HepG2 (cell line): ENCODE measurements at regions not wholly inside any gene's neighbourhood (a gene's known extent, or its start where the extent isn't known, plus 50 kb on each side); places are given as distances from the start of the nearest gene placed in this dataset.

Experiments used
- ATAC-seq: fragments of 200-7000 bp; cut with Tn5 transposase; 3 replicates; pipeline ENCODE4 v1.9.1; 2020; ENCODE audit warnings: mild to moderate bottlenecking, moderate library complexity
- BruUV-seq: library from RNA; stranded (reverse); fragments of 400-500 nt; replicated peaks from 2 replicates; lab custom pipeline; 2021; lab: Mats Ljungman, UMichigan
- CTCF ChIA-PET: fragments of 300-600 bp; formaldehyde crosslinking; extraction: SDS; loops from one replicate; lab custom pipeline; 2021; ENCODE audit warnings: low total read pairs, inconsistent platforms, low intra/inter-chr PET ratio; lab: Yijun Ruan, JAX
- POLR2A ChIA-PET: fragments of 350-600 bp; sonication (Branson Sonifier 250); formaldehyde crosslinking; loops from one replicate; lab custom pipeline; 2020; ENCODE audit warnings: antibody characterized with exemption, inconsistent platforms; lab: Yijun Ruan, JAX
- DNase-seq: peaks from one replicate; pipeline ENCODE4 v3.0.0-alpha.2; 2015; ENCODE audit warnings: low spot score
- FAIRE-seq: peaks from 3 replicates; lab custom pipeline; 2011; peaks lifted over from hg19 to GRCh38; lab: Jason Lieb, UNC
- H2AFZ ChIP-seq: one replicate; pipeline ENCODE4 v1.6.1; 2011; ENCODE audit warnings: low read length, inconsistent platforms
- H3K27ac ChIP-seq: fragments of 300-600 bp; 3 replicates; pipeline ENCODE4 v1.8.0; 2011; ENCODE audit warnings: mixed run types, mild to moderate bottlenecking, mixed read lengths, low read length, inconsistent platforms; ENCODE audit not compliant: insufficient read depth; ENCODE audit errors: extremely low read length
- H3K27me3 ChIP-seq, 2 experiments: fragments of 200-600 bp in 1 of 2; 2 replicates in 1 of 2; 3 replicates in 1 of 2; pipeline versions ENCODE4 v1.6.0 to v1.8.0; 2011; ENCODE audit warnings: low read length in 2 of 2, mild to moderate bottlenecking in 2 of 2, moderate library complexity in 2 of 2, inconsistent platforms in 1 of 2; ENCODE audit not compliant: insufficient read depth in 2 of 2, control insufficient read depth in 1 of 2
- H3K36me3 ChIP-seq, 2 experiments: fragments of 200-600 bp in 1 of 2; replicated peaks in 1 of 2; 2 replicates in 1 of 2; 3 replicates in 1 of 2; pipeline versions ENCODE4 v1.5.1 to v1.8.0; 2011; ENCODE audit warnings: low read length in 2 of 2, inconsistent platforms in 1 of 2; ENCODE audit not compliant: insufficient read depth in 2 of 2, control insufficient read depth in 1 of 2
- H3K4me1 ChIP-seq: 2 replicates; pipeline ENCODE4 v1.5.1; 2012; ENCODE audit warnings: low read length, inconsistent platforms; ENCODE audit not compliant: insufficient read depth
- H3K4me2 ChIP-seq: 2 replicates; pipeline ENCODE4 v1.6.0; 2011; ENCODE audit warnings: low read depth, low read length, inconsistent platforms
- H3K4me3 ChIP-seq, 3 experiments: fragments of 200-600 bp in 1 of 3; sonication (generic), shearing (Covaris generic) in 1 of 3; replicated peaks in 1 of 3; 2 replicates each; pipeline ENCODE4 v1.5.1; 2011 to 2016; ENCODE audit warnings: low read length in 3 of 3, inconsistent platforms in 2 of 3, low read depth in 2 of 3, mild to moderate bottlenecking in 2 of 3, control low read depth in 1 of 3, mixed read lengths in 1 of 3; ENCODE audit not compliant: insufficient read depth in 1 of 3
- H3K79me2 ChIP-seq: one replicate; pipeline ENCODE4 v1.6.1; 2011; ENCODE audit warnings: low read length, inconsistent platforms; ENCODE audit not compliant: insufficient read depth
- H3K9ac ChIP-seq: 2 replicates; pipeline ENCODE4 v1.6.0; 2011; ENCODE audit warnings: mild to moderate bottlenecking, low read depth, low read length, inconsistent platforms; ENCODE audit not compliant: insufficient read depth
- H3K9me3 ChIP-seq: 2 replicates; pipeline ENCODE4 v1.5.1; 2012; ENCODE audit warnings: mild to moderate bottlenecking, low read length
- H4K20me1 ChIP-seq: 2 replicates; pipeline ENCODE4 v1.6.0; 2011; ENCODE audit warnings: inconsistent platforms, mild to moderate bottlenecking, low read length, moderate library complexity; ENCODE audit not compliant: insufficient read depth
- ELF3 ChIP-seq: IDR thresholded peaks from 2 replicates; pipeline ENCODE4 v1.6.1; 2016; ENCODE audit warnings: missing genetic modification reagents, missing compliant biosample characterization
- ESRRA ChIP-seq: sonication (generic); formaldehyde crosslinking; IDR thresholded peaks from 2 replicates; pipeline ENCODE4 v1.5.1; 2020; ENCODE audit warnings: mild to moderate bottlenecking, low read depth, missing genetic modification reagents
- HMGA1 ChIP-seq: sonication (generic); formaldehyde crosslinking; conservative IDR thresholded peaks from 2 replicates; pipeline ENCODE4 v1.4.0; 2020; ENCODE audit warnings: missing genetic modification reagents
- MZF1 ChIP-seq: sonication (generic); formaldehyde crosslinking; IDR thresholded peaks from 2 replicates; pipeline ENCODE4 v1.8.1; 2023; ENCODE audit warnings: mild to moderate bottlenecking, missing genetic modification reagents, borderline replicate concordance
- SOX13 ChIP-seq, 3 experiments: fragments of 450-650 bp in 1 of 3; sonication (generic) in 1 of 3; formaldehyde crosslinking in 1 of 3; IDR thresholded peaks in 2 of 3; conservative IDR thresholded peaks in 1 of 3; 2 replicates each; pipeline versions ENCODE4 v1.5.0 to v1.6.1; 2016 to 2020; ENCODE audit warnings: antibody characterized with exemption in 1 of 3, mild to moderate bottlenecking in 1 of 3, missing compliant biosample characterization in 1 of 3, missing genetic modification reagents in 1 of 3, moderate library complexity in 1 of 3
- SRF ChIP-seq: IDR thresholded peaks from 2 replicates; pipeline ENCODE4 v1.6.1; 2011; ENCODE audit warnings: mild to moderate bottlenecking, low read depth, low read length, moderate library complexity
- SRY ChIP-seq: sonication (generic); formaldehyde crosslinking; IDR thresholded peaks from 2 replicates; pipeline ENCODE4 v1.8.0; 2022; ENCODE audit warnings: mild to moderate bottlenecking, missing genetic modification reagents
- TEAD3 ChIP-seq: optimal IDR thresholded peaks from 2 replicates; pipeline ENCODE3; 2016; ENCODE audit warnings: borderline replicate concordance
- ZNF205 ChIP-seq: IDR thresholded peaks from 2 replicates; pipeline ENCODE4 v1.6.1; 2018; ENCODE audit warnings: missing biosample characterization, missing genetic modification reagents
- ZNF331 ChIP-seq: sonication (generic); formaldehyde crosslinking; IDR thresholded peaks from 2 replicates; pipeline ENCODE4 v1.4.0; 2020; ENCODE audit warnings: missing genetic modification reagents
- ZNF333 ChIP-seq: sonication (generic); formaldehyde crosslinking; IDR thresholded peaks from 2 replicates; pipeline ENCODE4 v1.4.0; 2020; ENCODE audit warnings: mild to moderate bottlenecking, missing genetic modification reagents, borderline replicate concordance
- ZNF510 ChIP-seq: sonication (generic); formaldehyde crosslinking; IDR thresholded peaks from 2 replicates; pipeline ENCODE4 v1.4.0; 2020; ENCODE audit warnings: low read depth, mild to moderate bottlenecking, missing genetic modification reagents
- ZNF598 ChIP-seq: sonication (generic); formaldehyde crosslinking; IDR thresholded peaks from 2 replicates; pipeline ENCODE4 v1.5.1; 2020; ENCODE audit warnings: mild to moderate bottlenecking, missing genetic modification reagents, borderline replicate concordance
- ZNF773 ChIP-seq: sonication (generic); formaldehyde crosslinking; IDR thresholded peaks from 2 replicates; pipeline ENCODE4 v1.4.0; 2020; ENCODE audit warnings: missing genetic modification reagents, borderline replicate concordance
- ZNF780A ChIP-seq: sonication (generic); formaldehyde crosslinking; IDR thresholded peaks from 2 replicates; pipeline ENCODE4 v1.8.0; 2022; ENCODE audit warnings: mild to moderate bottlenecking, missing genetic modification reagents, moderate library complexity
- ZNF839 ChIP-seq: sonication (generic); formaldehyde crosslinking; IDR thresholded peaks from 2 replicates; pipeline ENCODE4 v1.4.0; 2020; ENCODE audit warnings: missing genetic modification reagents, mild to moderate bottlenecking, borderline replicate concordance
- whole genome bisulfite sequencing: methylation state at CpG from one replicate; pipeline ENCODE4 v1.1.6; 2017; ENCODE audit warnings: low lambda C conversion rate; 5-methylcytosine and 5-hydroxymethylcytosine counted together
- in situ Hi-C: cut with HindIII; loops from 2 replicates; pipeline ENCODE4 v1.10.0; 2017; ENCODE audit warnings: low pct_unique_long_range_greater_than_20kb; ENCODE audit not compliant: extremely low pct_ligation_motif_present
- intact Hi-C: fragments of 100-400 bp; cut with micrococcal nuclease; formaldehyde crosslinking; loops from one replicate; pipeline ENCODE4 v1.10.0; 2022; ENCODE audit not compliant: unreplicated experiment
- TF ChIP-seq, protein P1 (sequence below): IDR thresholded peaks from 2 replicates; pipeline ENCODE4 v1.6.1; 2016; ENCODE audit warnings: mild to moderate bottlenecking
- TF ChIP-seq, protein P2 (sequence below): sonication (generic); formaldehyde crosslinking; IDR thresholded peaks from 2 replicates; pipeline ENCODE4 v1.5.0; 2020; ENCODE audit warnings: missing genetic modification reagents
- TF ChIP-seq, protein P3 (sequence below), 2 experiments: fragments of 450-650 bp in 1 of 2; sonication (generic) in 1 of 2; formaldehyde crosslinking; IDR thresholded peaks; 2 replicates each; pipeline versions ENCODE4 v1.5.0 to v1.8.0; 2020 to 2022; ENCODE audit warnings: mild to moderate bottlenecking in 1 of 2, missing genetic modification reagents in 1 of 2

DNA sequence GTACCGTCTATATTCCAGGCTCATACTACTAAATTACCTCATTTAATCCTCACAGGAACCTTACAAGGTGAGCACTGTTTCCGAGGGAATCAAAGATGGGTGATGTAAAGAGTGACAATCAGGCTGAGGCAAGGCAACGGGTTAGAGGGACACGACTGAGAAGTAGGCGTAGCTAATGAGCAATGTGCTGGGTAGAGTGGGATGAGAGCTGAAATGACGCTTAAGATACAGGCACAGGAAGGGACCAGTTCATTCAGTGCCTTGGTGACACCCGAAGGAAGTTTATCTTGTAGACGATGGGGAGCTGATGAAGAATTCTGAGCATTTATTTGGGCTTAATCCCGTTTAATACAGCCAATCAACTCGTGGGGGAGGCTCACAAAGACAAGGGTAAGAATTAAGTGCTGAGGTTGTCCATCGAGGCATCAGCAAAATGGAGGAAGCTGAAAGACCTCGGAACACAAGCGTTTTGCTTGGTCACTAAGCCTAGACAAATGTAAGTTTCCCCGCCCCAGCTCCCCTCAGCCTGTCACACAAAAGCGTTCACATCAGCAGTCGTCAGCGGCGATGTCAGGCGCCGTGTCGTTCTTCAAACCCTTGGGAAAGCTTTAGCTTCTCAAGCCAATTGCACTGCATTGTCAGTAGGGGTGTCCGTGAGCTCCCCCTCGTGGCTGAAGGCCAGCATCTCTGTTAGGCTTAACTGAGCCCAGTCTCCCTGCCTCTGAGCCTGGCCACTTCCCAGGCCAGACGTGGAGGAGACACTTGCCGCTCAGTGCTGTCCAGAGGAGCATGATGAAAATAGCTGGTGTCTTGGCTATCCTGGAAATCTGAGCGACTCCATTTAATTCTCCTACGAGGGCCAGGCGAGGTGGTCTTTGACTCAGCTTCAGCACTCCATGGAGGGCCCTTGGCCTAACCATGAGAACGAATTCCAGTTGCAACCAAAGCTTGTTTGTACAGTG lies 288.5 kb upstream of the G2E3 start:
- WGBS = 15% methylated on average over 29 of the region's 29 CpGs
- H3K9ac ChIP-seq = no peak overlapping the region
- FAIRE-seq (peak; percentile 90), DNase-seq (peak; percentile 85), ATAC-seq (peak; percentile 100)
- in situ Hi-C loops (loop anchor here (10.0 kb wide), 1 partner anchor 1516 kb away; no protein-coding TSS in a partner anchor), intact Hi-C loops (loop anchor here (1.0 to 2.0 kb wide), 3 partner anchors 172 to 1519 kb away; no protein-coding TSS in a partner anchor)
- no peaks in the 10 kb centered on the region for H3K36me3 ChIP-seq
- no peaks in the 10 kb centered on the region for H3K9me3 ChIP-seq
- H4K20me1 ChIP-seq = no peaks in the 10 kb centered on the region
- peak overlapping the region; percentile 39 for H3K4me2 ChIP-seq
- BruUV-seq = no TSS peak
- no peak overlapping the region for H3K27ac ChIP-seq
- H3K4me3 ChIP-seq = no peak overlapping the region
- no peaks in the 10 kb centered on the region for H3K4me1 ChIP-seq
- H2AFZ ChIP-seq = no peak overlapping the region
- no peaks in the 10 kb centered on the region for H3K79me2 ChIP-seq
- ChIA-PET POLR2A (interaction anchor here (1.2 kb wide), 1 partner anchor 13 kb away, joined by 4 read pairs; no protein-coding TSS in a partner anchor), CTCF (interaction anchor here (0.6 to 2.6 kb wide), 5 partner anchors 173 to 1519 kb away, joined by 3 to 17 read pairs (median 4); no protein-coding TSS in a partner anchor)
- peaks cover 0 to 4% of the 10 kb centered on the region in 2 experiments; a peak in 1 of 5 replicates for H3K27me3 ChIP-seq
- TF ChIP-seq SRY (CRISPR knock-in tag) (0 out of 2 replicates have a peak, but pooled peaks have one; percentile 64), ZNF331 (CRISPR knock-in tag) (peak; percentile 86), ZNF839 (CRISPR knock-in tag) (no peak), ZNF780A (0 out of 2 replicates have a peak, but pooled peaks have one; percentile 23), ESRRA (CRISPR knock-in tag) (0 out of 2 replicates have a peak, but pooled peaks have one; percentile 24), ZNF598 (CRISPR knock-in tag) (0 out of 2 replicates have a peak, but pooled peaks have one; percentile 84), MZF1 (CRISPR knock-in tag) (no peak), ELF3 (CRISPR knock-in tag) (peak; percentile 45), SRF (no peak; the same call in 1 of the 2 replicates), ZNF205 (CRISPR knock-in tag) (peak; percentile 95), HMGA1 (CRISPR knock-in tag) (no peak), ZNF510 (0 out of 2 replicates have a peak, but pooled peaks have one; percentile 58), SOX13 (IDR thresholded peaks at IDR 0.05) (no peak), SOX13 (CRISPR knock-in tag; conservative IDR thresholded peaks at IDR 0.05 in 1 of 2, IDR thresholded peaks at IDR 0.05 in 1 of 2) (peak in 1 of 2 experiments; percentile 22; a peak in 1 of 4 replicates), ZNF333 (CRISPR knock-in tag) (no peak), ZNF773 (CRISPR knock-in tag) (no peak), TEAD3 (CRISPR knock-in tag) (peak; percentile 74)
- TF ChIP-seq, protein P1, sequence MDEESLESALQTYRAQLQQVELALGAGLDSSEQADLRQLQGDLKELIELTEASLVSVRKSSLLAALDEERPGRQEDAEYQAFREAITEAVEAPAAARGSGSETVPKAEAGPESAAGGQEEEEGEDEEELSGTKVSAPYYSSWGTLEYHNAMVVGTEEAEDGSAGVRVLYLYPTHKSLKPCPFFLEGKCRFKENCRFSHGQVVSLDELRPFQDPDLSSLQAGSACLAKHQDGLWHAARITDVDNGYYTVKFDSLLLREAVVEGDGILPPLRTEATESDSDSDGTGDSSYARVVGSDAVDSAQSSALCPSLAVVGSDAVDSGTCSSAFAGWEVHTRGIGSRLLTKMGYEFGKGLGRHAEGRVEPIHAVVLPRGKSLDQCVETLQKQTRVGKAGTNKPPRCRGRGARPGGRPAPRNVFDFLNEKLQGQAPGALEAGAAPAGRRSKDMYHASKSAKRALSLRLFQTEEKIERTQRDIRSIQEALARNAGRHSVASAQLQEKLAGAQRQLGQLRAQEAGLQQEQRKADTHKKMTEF (CRISPR knock-in tag) = peak; percentile 46; the same call in 1 of the 2 replicates
- TF ChIP-seq, protein P2, sequence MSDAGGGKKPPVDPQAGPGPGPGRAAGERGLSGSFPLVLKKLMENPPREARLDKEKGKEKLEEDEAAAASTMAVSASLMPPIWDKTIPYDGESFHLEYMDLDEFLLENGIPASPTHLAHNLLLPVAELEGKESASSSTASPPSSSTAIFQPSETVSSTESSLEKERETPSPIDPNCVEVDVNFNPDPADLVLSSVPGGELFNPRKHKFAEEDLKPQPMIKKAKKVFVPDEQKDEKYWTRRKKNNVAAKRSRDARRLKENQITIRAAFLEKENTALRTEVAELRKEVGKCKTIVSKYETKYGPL (CRISPR knock-in tag) = no peak
- TF ChIP-seq, protein P3, sequence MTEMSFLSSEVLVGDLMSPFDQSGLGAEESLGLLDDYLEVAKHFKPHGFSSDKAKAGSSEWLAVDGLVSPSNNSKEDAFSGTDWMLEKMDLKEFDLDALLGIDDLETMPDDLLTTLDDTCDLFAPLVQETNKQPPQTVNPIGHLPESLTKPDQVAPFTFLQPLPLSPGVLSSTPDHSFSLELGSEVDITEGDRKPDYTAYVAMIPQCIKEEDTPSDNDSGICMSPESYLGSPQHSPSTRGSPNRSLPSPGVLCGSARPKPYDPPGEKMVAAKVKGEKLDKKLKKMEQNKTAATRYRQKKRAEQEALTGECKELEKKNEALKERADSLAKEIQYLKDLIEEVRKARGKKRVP (CRISPR knock-in tag; IDR thresholded peaks at IDR 0.05) = no peak
